Uterus (tissue), 3 donors: ENCODE measurements at regions not wholly inside any gene's neighbourhood (a gene's known extent, or its start where the extent isn't known, plus 50 kb on each side); places are given as distances from the start of the nearest gene placed in this dataset.

ENCODE experiments used
- DNase-seq, 2 donors: peaks; one replicate each; pipeline ENCODE4 v3.0.0-alpha.2; 2019 to 2020
- H3K27ac ChIP-seq, 2 donors: fragments of 200-600 bp; sonication (generic); 1 replicate in 1 of 2; 2 replicates in 1 of 2; pipeline ENCODE4 v1.5.1; 2016 to 2018
- H3K27me3 ChIP-seq, 2 donors: fragments of 200-600 bp; sonication (generic); one replicate each; pipeline ENCODE4 v1.5.1; 2018 to 2019; ENCODE audit warnings: control low read depth in 1 of 2
- H3K36me3 ChIP-seq, 2 donors: fragments of 200-600 bp; sonication (generic); one replicate each; pipeline ENCODE4 v1.5.1; 2019; ENCODE audit warnings: control low read depth in 1 of 2
- H3K4me1 ChIP-seq, 2 donors: fragments of 200-600 bp; sonication (generic); one replicate each; pipeline ENCODE4 v1.5.1; 2018 to 2019; ENCODE audit warnings: control low read depth in 1 of 2
- H3K4me3 ChIP-seq, 2 donors: fragments of 200-600 bp; sonication (generic); 1 replicate in 1 of 2; 2 replicates in 1 of 2; pipeline ENCODE4 v1.5.1; 2018 to 2019; ENCODE audit warnings: mild to moderate bottlenecking in 1 of 2
- H3K9me3 ChIP-seq, 2 donors: fragments of 200-600 bp; sonication (generic); one replicate each; pipeline ENCODE4 v1.5.1; 2019; ENCODE audit warnings: control low read depth in 1 of 2
- POLR2A ChIP-seq, 2 donors: fragments of 450-650 bp; IDR thresholded peaks; one replicate each; pipeline ENCODE4 v1.6.1; 2016; ENCODE audit warnings: antibody characterized with exemption in 2 of 2, mild to moderate bottlenecking in 1 of 2, moderate library complexity in 1 of 2
- intact Hi-C: fragments of 100-400 bp; cut with DNase I; formaldehyde crosslinking; loops from one replicate; pipeline ENCODE4 v1.15.1; 2023; ENCODE audit warnings: low total_unique reads
- TF ChIP-seq, protein P1 (sequence below), 4 experiments: fragments of 200-600 bp in 2 of 4; fragments of 450-650 bp in 2 of 4; sonication (generic) in 2 of 4; IDR thresholded peaks; one replicate each; pipeline ENCODE4 v1.5.1; 2016 to 2019; ENCODE audit warnings: antibody characterized with exemption in 4 of 4, mild to moderate bottlenecking in 2 of 4, moderate library complexity in 1 of 4
- donor health status: DM: yes; HTN: yes; CAD: no.

DNA sequence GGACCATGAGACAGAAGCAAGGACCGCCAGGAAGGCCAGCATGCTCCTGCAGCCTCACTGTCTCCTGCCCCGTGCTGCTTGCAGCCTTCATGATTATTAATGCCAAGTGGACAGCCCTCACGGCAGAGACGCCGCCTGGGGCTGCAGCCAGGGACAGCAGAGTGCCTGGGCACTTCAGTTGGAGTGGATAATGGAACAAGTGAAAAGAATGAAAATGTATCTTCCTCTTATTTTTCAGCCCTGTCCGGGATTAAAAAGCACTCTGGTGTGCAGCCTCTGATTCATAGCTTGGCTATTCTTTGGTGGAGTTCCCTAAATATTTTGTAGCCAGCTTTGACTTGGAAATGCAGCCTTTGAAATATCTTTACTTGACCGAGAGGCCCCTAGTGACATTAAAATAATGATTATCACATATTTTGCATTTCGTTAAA is 1404.2 kb downstream of the BRD1 start:
- intact Hi-C loops, result no loop called here
- H3K4me3 ChIP-seq, result no peak overlapping the region
- H3K27me3 ChIP-seq, result no peaks in the 10 kb centered on the region
- no peak for DNase-seq
- H3K9me3 ChIP-seq, result no peaks in the 10 kb centered on the region
- TF ChIP-seq POLR2A (IDR thresholded peaks at IDR 0.05), result no peak
- TF ChIP-seq, protein P1, sequence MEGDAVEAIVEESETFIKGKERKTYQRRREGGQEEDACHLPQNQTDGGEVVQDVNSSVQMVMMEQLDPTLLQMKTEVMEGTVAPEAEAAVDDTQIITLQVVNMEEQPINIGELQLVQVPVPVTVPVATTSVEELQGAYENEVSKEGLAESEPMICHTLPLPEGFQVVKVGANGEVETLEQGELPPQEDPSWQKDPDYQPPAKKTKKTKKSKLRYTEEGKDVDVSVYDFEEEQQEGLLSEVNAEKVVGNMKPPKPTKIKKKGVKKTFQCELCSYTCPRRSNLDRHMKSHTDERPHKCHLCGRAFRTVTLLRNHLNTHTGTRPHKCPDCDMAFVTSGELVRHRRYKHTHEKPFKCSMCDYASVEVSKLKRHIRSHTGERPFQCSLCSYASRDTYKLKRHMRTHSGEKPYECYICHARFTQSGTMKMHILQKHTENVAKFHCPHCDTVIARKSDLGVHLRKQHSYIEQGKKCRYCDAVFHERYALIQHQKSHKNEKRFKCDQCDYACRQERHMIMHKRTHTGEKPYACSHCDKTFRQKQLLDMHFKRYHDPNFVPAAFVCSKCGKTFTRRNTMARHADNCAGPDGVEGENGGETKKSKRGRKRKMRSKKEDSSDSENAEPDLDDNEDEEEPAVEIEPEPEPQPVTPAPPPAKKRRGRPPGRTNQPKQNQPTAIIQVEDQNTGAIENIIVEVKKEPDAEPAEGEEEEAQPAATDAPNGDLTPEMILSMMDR (IDR thresholded peaks at IDR 0.05), result no peak
- H3K4me1 ChIP-seq, result no peaks in the 10 kb centered on the region
- no peak overlapping the region for H3K27ac ChIP-seq
- no peaks in the 10 kb centered on the region for H3K36me3 ChIP-seq

DNA sequence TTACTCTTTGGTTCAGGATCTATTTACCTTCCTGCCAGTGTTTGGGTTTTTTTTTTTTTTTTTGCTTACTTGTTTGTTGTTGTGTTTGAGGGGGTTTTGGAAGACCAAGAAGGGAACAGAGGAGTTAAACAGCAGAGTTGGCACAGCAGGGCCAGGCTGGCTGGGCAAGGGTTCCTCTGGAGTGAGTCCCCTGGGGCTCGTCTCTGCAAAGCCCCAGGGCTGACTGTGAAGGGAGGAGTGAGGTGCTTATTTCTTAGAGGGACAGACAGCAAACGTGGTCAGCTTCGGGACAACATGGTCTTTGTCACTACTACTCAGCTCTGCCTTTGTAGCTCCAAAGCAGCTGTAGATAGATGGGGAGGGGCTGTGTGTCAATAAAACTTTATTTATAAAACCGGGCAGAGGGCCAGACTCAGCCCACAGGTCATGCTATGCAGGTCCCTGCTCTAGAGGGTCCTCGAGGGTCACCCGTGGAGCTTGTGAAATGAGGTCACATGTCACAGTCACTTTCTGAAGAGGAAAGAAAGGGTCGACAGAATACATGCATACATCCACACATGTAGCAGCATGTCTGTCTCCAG is 1404.7 kb downstream of the BRD1 start:
- no peaks in the 10 kb centered on the region for H3K27me3 ChIP-seq
- TF ChIP-seq POLR2A (IDR thresholded peaks at IDR 0.05), result no peak
- TF ChIP-seq, protein P1 (IDR thresholded peaks at IDR 0.05), result no peak
- no peak overlapping the region for H3K4me3 ChIP-seq
- no peaks in the 10 kb centered on the region for H3K9me3 ChIP-seq
- no peak for DNase-seq
- intact Hi-C loops, result no loop called here
- no peaks in the 10 kb centered on the region for H3K36me3 ChIP-seq
- no peak overlapping the region for H3K27ac ChIP-seq
- H3K4me1 ChIP-seq, result no peaks in the 10 kb centered on the region

DNA sequence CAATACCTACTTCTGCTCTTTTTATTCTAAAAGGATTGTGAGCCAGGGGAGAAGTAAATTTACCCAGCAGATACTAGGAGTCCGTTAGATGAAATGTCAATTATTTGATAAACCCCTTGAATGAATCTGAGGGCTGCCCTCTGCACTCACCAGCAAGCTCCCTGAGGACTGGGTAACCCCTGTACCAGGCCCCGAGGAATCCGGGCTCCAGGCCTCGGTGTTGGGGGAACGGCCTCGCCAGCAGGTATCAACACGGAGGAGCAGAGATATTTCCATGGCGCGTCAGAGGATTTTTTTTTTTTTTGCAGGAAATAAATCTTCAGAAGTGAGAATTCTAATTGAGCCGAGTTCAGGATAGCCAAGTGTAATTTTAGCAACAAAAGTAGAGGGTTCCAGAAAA is 1408.8 kb downstream of the BRD1 start:
- intact Hi-C loops, result no loop called here
- Histone ChIP-seq H3K9me3 (no peaks in the 10 kb centered on the region), H3K4me1 (no peaks in the 10 kb centered on the region), H3K27ac (no peak overlapping the region), H3K36me3 (no peaks in the 10 kb centered on the region), H3K4me3 (no peak overlapping the region), H3K27me3 (no peaks in the 10 kb centered on the region)
- no peak for TF ChIP-seq POLR2A (IDR thresholded peaks at IDR 0.05)
- TF ChIP-seq, protein P1 (IDR thresholded peaks at IDR 0.05), result no peak
- DNase-seq, result no peak

DNA sequence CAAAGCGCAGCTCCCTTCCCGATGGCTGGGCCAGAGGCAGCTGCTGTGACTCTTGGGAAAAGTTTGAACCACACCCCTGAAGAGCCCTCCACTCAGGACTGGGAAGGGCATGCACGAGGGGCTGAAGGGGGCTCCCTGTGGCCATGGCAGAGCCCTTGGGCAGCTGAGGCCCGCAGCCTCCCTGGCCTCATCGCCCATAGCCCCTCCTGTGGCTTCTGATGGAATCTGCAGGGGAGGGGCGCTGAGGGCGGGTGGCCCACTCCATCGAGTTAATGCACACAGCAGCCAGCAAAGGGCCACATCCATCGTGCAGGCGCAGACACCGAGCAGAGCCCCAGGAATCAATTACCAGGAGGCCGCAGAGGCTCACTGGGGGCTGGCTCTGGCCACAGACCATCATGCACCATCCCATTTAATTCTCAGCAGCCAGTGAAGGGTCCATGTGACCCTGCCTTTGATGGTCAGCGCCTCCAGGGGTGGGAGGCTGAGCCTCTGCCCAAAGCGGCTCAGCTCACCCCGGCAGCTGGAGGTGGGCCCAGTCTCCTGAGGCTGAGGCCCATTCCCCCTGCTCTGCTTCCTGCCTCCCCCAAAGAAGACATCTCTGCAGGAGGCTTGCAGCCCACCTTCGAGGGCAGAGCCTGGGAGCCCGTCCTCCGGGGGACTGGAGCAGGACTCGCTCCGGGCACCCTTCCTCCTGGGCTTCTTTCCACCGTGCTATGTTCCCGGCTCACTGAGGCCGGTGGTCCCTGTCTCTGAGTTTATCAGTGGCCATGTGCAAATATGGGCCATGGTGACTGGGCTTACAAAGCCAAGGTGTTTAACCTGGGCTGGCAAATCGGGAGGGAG is 1410.2 kb downstream of the BRD1 start:
- TF ChIP-seq POLR2A (IDR thresholded peaks at IDR 0.05), result no peak
- TF ChIP-seq, protein P1 (IDR thresholded peaks at IDR 0.05), result no peak
- no peak overlapping the region for H3K27ac ChIP-seq
- intact Hi-C loops, result no loop called here
- H3K36me3 ChIP-seq, result no peaks in the 10 kb centered on the region
- H3K4me3 ChIP-seq, result no peak overlapping the region
- no peaks in the 10 kb centered on the region for H3K4me1 ChIP-seq
- DNase-seq, result no peak
- no peaks in the 10 kb centered on the region for H3K27me3 ChIP-seq
- no peaks in the 10 kb centered on the region for H3K9me3 ChIP-seq
